GM21825 (cell line): ENCODE measurements at regions not wholly inside any gene's neighbourhood (a gene's known extent, or its start where the extent isn't known, plus 50 kb on each side); places are given as distances from the start of the nearest gene placed in this dataset.
"Not testable (repeated sequence)": the region's sequence is repeated elsewhere in the genome, so short reads cannot be mapped to it uniquely, and the experiment has no call there.

ENCODE experiments used
- ATAC-seq: cut with Tn5 transposase; IDR thresholded peaks from one replicate; pipeline ENCODE4 v1.9.1; 2021; ENCODE audit warnings: mild to moderate bottlenecking, moderate library complexity; ENCODE audit not compliant: unreplicated experiment

GRCh38 chr2:217360111-217360510 lies 500.2 kb upstream of the TNP1 start:
- ATAC-seq, result no peak

GRCh38 chr2:217357886-217358620 lies 498.2 kb upstream of the TNP1 start:
- no peak for ATAC-seq

GRCh38 chr2:217356781-217357180 lies 496.9 kb upstream of the TNP1 start:
- ATAC-seq, result no peak

DNA sequence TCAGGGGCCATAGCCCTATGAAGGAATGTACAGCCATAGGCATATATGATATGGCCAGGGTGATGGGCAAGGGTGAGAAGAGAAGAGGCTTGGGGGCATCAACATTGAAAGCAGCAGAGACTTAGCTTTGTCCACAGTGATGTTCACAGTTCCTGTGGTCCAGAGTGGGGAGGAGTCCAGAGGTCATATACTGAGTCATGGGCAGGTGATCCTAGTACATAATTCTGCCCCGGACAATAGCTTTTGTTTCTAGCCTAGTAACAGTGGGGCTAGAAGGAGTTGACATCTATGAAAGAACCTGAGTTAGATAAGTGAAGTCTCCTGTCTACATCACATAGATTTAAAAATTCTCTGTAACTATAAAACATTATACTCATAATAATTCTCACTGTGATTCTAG lies 496.3 kb upstream of the TNP1 start:
- ATAC-seq, result no peak

GRCh38 chr2:217353591-217353990 lies 493.7 kb upstream of the TNP1 start:
- no peak for ATAC-seq

GRCh38 chr2:217351378-217351777 lies 491.5 kb upstream of the TNP1 start:
- no peak for ATAC-seq

- no peak for ATAC-seq
These were observed 489.4 kb upstream of the TNP1 start for GRCh38 chr2:217349251-217349650.

DNA sequence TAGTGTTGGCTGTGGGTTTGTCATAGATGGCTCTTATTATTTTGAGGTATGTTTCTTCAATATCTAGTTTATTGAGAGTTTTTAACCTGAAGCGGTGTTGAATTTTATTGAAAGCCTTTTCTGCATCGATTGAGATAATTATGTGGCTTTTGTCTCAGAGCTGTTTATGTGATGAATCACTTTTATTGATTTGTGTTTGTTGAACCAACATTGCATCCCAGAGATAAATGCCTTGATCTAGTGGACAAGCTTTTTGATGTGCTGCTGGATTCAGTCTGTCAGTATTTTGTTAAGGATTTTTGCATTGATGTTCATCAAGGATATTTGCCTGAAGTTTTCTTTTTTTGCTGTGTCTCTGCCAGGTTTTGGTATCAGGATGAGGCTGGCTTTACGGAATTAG lies 487.8 kb upstream of the TNP1 start:
- ATAC-seq, result not testable (repeated sequence)

- ATAC-seq, result not testable (repeated sequence)
These were observed 486.2 kb upstream of the TNP1 start for GRCh38 chr2:217346043-217346442.

GRCh38 chr2:217340899-217341298 lies 481.0 kb upstream of the TNP1 start:
- no peak for ATAC-seq

DNA sequence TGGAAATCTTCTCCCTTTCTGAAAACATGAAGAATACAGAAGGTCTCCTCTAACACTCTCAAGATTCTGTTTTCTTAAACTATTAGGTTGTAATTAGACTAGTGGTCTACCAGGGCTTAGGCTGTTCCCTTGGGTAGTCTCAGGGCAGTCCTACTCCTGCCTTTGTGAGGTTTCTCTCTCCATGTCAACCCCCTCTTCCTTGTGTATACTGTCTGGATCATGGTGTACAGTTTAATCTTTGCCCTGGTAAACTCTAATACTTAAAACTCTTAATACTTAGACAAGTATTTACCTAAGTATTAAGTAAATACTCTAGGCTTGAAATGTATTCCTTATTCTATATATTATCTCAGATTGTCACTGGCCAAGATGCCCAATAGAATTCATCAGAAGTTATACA lies 480.3 kb upstream of the TNP1 start:
- ATAC-seq, result no peak

DNA sequence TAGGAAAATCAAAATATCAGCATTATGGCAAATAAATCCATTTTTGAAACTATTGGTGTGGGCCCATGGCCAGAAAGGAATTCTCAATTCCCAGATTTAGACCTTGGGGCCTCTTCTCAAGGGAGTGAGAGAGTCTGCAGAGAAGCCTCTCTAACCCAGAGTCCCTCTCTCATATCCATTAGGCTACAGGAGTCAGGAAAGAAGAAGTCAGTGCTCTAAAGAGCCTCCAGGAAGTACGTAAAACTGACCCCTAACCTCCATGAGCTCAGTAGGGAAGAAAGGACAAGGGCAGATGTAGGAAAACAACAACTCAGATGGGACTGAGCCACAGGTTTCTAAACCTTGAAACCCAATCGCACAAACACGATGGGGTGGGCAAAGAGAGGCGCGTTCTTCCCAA lies 479.9 kb upstream of the TNP1 start:
- ATAC-seq, result no peak

DNA sequence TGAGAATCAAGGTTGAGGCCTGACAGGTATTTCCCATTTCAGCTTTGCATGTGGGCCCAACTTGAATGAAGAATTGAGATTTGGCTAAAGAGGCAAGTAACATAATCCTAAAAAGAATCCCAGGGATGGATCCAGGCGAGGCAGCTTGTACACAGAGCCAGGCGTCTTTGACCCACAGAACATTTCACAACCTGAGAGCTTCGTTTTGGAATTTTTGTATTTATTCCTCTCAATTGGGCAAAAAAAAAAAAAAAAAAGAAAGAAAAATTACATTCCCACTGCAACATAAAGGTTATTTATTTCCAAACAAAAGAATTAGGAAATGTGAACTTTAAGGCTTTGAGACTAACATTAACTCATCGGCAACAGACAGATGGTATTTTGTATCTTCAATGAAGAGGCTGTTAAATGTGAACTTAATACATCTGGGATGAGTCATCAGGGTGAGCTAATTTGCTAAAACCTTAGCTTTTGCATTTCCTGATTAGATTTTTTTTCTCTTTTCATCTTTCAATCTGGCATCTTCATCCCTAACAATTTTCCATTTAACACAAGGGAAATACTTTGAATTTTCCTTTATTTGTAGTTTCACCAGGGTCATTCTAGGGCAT lies 478.5 kb upstream of the TNP1 start:
- no peak for ATAC-seq

DNA sequence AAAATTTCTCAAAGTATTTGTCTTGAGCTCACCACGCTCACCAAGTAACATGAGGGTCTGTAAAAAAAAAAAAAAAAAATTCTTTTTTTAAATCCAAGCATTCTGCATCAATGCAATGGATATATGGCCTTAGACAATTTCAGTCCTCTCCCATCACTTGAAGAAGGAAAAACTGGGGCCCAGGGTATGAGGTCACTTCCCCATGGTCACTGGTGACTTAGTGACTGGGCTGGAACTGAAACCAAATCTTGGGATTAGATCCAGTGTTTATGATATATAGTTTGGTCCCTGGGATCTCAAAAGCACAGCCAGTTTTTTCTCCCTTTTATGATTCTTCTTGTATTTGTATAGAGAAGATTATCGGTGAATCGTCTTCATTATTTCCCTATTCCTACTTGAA lies 477.9 kb upstream of the TNP1 start:
- no peak for ATAC-seq

DNA sequence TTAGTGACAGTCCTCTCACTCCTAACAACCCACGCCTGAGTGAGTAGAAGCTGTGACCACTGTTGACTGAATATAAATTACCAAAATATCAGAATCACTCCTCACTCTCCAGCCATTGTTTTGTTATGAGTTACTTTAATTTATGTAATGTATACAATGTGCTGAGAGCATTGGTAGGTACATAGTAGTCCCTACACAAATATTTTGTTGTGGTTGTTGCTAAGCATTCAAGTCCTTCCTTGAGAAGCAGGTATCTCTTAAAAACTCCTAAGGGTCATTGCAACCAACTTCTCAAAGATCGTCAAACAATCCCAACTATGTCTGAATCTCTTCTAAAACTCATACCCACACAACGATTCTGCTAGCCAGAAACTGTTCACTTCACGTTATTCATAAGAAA lies 476.8 kb upstream of the TNP1 start:
- ATAC-seq, result no peak

DNA sequence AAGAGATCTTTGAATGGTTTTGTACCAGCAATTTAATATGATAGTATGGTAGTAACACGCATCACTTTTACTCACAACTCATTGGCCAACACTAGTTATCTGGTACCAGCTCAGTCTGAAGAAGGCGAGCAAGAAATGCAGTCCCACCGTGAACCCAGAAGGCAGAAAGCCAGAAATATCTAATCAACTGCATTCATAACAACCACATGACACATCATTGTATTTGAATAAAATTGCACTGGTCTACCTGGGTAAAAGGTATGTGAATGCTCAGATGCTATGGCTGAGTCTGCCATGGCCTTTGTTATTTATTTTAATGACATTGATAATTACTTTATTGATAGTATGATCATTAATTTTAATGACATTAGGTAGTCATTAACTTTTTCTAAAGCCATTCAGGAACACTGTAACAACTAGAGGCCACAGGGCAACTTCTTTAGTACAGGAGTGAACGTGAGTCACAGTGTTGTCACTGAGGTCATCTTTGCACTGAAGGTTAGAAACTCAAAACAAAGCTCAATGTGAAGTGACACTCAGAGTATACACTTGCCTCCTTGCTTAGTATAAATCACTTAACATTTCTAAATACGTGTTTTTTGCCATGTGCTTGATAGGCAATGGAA lies 475.6 kb upstream of the TNP1 start:
- ATAC-seq, result no peak

DNA sequence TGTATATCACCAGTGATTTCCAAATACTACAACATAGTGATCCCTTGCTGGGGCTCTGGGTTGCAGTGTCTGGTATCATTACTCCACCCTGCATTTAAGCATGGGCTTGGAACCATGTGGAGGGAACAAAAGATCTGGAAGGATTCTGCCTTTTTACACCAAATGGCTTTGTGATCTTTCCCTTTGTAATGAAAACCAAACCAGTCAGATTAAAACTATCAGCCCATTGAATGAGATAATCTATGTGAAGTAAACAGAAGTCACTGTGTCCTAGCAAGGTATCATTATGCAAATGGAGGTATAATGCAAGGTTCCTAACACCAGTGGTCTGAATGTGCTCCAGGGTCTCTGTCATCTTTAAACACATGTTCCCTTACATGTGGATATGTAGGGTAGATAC lies 474.7 kb upstream of the TNP1 start:
- ATAC-seq, result no peak

DNA sequence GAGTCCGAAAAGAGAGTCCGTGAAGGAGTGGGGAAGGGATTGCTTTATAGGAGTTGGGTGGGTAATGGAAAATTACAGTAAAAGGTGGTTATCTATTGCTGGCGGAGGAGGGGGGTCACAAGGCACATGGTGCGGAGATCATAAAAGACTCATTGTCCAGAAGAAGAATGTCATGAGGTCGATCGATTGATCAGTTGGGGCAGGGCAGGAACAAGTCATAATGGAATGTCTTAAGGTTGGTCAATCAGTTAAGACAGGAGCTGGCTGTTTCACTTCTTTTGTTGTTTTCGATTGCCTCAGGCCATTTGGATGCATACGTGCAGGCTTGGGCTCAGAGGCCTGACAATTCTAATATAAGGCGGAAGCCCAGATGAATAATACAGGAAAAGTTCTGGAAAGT lies 473.0 kb upstream of the TNP1 start:
- no peak for ATAC-seq

GRCh38 chr2:217332417-217332791 lies 472.5 kb upstream of the TNP1 start:
- ATAC-seq, result no peak

DNA sequence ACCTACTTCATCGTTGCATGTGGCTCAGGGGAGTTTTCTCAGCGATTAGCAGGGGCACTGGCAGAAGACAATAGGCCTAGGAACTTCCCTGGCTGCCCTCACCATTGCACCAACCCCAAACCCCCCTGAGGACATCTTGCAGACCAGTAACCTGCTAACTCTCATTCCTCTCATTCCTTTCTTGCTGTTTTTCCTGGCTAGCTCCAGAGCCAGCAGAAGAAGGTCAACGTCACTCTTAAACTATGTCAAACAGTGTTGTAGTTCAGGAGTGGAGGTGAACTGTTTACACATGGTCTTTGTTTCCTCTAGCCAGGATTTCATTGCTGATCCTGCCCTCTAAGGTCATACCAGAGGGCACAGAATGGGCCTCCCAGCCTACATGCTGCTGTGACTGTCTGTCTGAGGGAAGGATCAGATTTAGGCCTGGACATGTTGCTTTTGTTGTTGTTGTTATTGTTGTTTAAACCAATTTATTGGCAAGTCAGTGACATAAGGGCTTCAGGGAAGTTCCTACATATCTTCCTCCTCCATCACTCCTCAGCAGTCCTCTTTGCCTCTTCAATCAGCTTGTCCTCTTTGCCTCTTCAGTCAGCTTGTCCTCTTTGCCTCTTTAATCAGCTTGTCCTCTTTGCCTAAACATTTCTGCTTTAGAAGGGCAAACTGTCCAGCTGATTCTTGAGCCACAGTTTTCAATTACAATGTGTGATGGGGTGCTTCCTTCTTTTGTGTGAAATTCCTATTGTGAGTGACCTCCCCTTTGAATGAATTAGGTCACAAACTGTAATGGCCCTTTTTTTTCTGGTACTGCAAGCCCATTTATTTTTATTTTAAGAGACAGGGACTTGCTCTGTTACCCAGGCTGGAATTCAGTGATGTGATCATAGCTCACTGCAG lies 471.9 kb upstream of the TNP1 start:
- ATAC-seq, result no peak

DNA sequence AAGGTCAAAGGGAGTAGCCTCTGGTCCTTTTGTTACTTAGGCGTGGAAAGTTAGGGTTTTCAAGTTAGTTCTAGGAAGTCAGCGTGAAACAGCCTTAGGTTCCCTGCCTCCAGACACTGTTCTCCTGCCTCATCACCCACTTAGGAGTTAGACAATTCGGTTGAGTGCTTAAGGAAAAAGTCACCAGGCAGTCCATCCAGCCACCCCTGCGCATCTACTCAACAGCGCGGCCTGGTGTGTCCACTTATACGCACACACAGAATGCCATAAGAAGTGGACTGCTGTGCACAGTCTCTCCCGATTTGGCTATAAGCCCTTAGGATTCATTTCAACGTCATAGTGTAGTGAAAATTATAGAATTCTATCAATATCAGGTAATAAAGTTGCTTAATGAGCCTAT lies 470.8 kb upstream of the TNP1 start:
- no peak for ATAC-seq
